ENCODE measurements at regions not wholly inside any gene's neighbourhood (a gene's known extent, or its start where the extent isn't known, plus 50 kb on each side); places are given as distances from the start of the nearest gene placed in this dataset.

DNA sequence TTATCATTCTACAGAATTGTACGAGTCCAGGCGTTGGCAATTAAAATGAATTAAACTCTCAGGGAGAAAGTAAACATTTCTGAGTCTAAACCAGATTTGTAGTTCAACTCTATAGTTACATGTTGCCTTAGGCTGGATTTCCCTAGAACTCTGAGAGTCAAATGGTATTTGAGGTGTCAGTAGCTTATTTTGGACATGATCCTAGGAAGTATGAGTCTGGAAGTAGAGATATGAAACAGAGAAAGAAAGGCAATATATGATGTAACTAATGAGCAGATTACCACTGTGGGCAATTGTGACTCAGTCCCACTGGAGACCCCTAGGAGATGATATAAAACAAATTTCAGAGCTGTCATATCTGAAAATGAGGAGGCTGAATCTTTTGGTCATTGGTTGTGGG is 199.1 kb upstream of the UBE2E3 start:
- Histone ChIP-seq H3K9ac (ENCODE audit: low read depth, low read length) (no peak overlapping the region), H3K14ac (replicated peaks; ENCODE audit: low read depth, low read length) (no peak overlapping the region), H3K9me3 (ENCODE audit: control insufficient read depth, insufficient read depth, low read length) (no peaks in the 10 kb centered on the region), H3K27me3 (ENCODE audit: control insufficient read depth, insufficient read depth, low read length) (no peaks in the 10 kb centered on the region), H4K5ac (ENCODE audit: low read depth, low read length) (no peak overlapping the region), H3K4ac (ENCODE audit: low read depth, low read length) (no peak overlapping the region), H2BK20ac (ENCODE audit: low read depth, low read length) (no peak overlapping the region), H4K20me1 (ENCODE audit: insufficient read depth, low read length) (no peaks in the 10 kb centered on the region), H3K18ac (ENCODE audit: low read depth, low read length) (no peak overlapping the region), H2BK5ac (ENCODE audit: low read depth, low read length, poor library complexity, severe bottlenecking) (no peak overlapping the region), H2AK9ac (replicated peaks; ENCODE audit: low read depth, low read length, poor library complexity) (no peak overlapping the region), H2BK120ac (ENCODE audit: low read depth, low read length) (no peak overlapping the region), H2BK15ac (ENCODE audit: low read depth, low read length) (no peak overlapping the region), H2AK5ac (ENCODE audit: low read depth, low read length) (no peak overlapping the region), H3K4me2 (ENCODE audit: low read depth, low read length) (no peak overlapping the region), H2AFZ (replicated peaks; ENCODE audit: low read length, poor library complexity) (no peak overlapping the region), H3K27ac (ENCODE audit: insufficient read depth, low read length) (no peak overlapping the region), H3K56ac (ENCODE audit: extremely low read depth, insufficient read depth, low read length) (no peak overlapping the region), H3K4me1 (ENCODE audit: control insufficient read depth, insufficient read depth, low read length) (no peaks in the 10 kb centered on the region), H4K8ac (ENCODE audit: low read depth in 2 of 2, low read length in 2 of 2) (no peak overlapping the region), H3K79me1 (ENCODE audit: low read depth in 1 of 2, low read length in 2 of 2) (no peaks in the 10 kb centered on the region), H3K4me3 (ENCODE audit: insufficient read depth, low read depth, low read length) (no peak overlapping the region), H3K23ac (ENCODE audit: low read depth, low read length) (no peak overlapping the region), H3K36me3 (ENCODE audit: control insufficient read depth, insufficient read depth, low read length) (no peaks in the 10 kb centered on the region), H4K91ac (ENCODE audit: insufficient read depth, low read depth, low read length) (no peak overlapping the region), H3K9me1 (ENCODE audit: insufficient read depth, low read length) (no peaks in the 10 kb centered on the region)
- TF ChIP-seq MAFK (IDR thresholded peaks at IDR 0.05; ENCODE audit: low read depth, low read length) (no peak), RCOR1 (IDR thresholded peaks at IDR 0.05; ENCODE audit: insufficient replicate concordance, low read length) (no peak), CHD1 (IDR thresholded peaks at IDR 0.05; ENCODE audit: low read depth, low read length) (no peak), SMC3 (IDR thresholded peaks at IDR 0.05; ENCODE audit: low read depth, low read length) (no peak), FOS (IDR thresholded peaks at IDR 0.05; ENCODE audit: low read depth, low read length) (no peak), BHLHE40 (IDR thresholded peaks at IDR 0.05; ENCODE audit: low read depth, low read length) (no peak)
- in situ Hi-C loops (cut with MboI; ENCODE audit: low sequenced_read_pairs), result no loop called here
- CTCF ChIA-PET, result no interaction called here
- intact Hi-C loops (cut with micrococcal nuclease), result no loop called here
- ATAC-seq (ENCODE audit: low read depth) (no peak), DNase-seq (no peak)
- no CpG with 5 or more reads among the region's 2 CpGs for WGBS, 2 experiments (ENCODE audit: extremely low coverage in 2 of 2, insufficient read length in 1 of 2)
- dilution Hi-C loops (cut with HindIII; ENCODE audit: low sequenced_read_pairs, unreplicated experiment), result no loop called here
- no TSS peak for BruUV-seq (replicated peaks)
- POLR2A ChIA-PET (ENCODE audit: unreplicated experiment), result no interaction called here
